ENCODE measurements at regions not wholly inside any gene's neighbourhood (a gene's known extent, or its start where the extent isn't known, plus 50 kb on each side); places are given as distances from the start of the nearest gene placed in this dataset.

- intact Hi-C loops (cut with DNase I): no loop called here
- H3K4me3 ChIP-seq: no peak overlapping the region
- no peak overlapping the region for H3K27ac ChIP-seq
- H3K27me3 ChIP-seq: no peaks in the 10 kb centered on the region
- H3K9me3 ChIP-seq: no peaks in the 10 kb centered on the region
- no peaks in the 10 kb centered on the region for H3K4me1 ChIP-seq (ENCODE audit: insufficient read depth)
- WGBS, 3 donors: 41 to 55% (median 46%) methylated on average over 5 of the region's 5 CpGs
- DNase-seq: no peak
- no peak for TF ChIP-seq CTCF (IDR thresholded peaks at IDR 0.05)
- TF ChIP-seq POLR2A (IDR thresholded peaks at IDR 0.05): no peak
- TF ChIP-seq EP300 (IDR thresholded peaks at IDR 0.05): no peak
- no peaks in the 10 kb centered on the region for H3K36me3 ChIP-seq
Observed at GRCh38 chr7:22596763-22597400, 96.9 kb upstream of the STEAP1B start.

GRCh38 chr7:22594020-22594419, 94.0 kb upstream of the STEAP1B start:
- intact Hi-C loops (cut with DNase I): no loop called here
- no peak for DNase-seq
- WGBS, 3 donors: 95 to 96% (median 95%) methylated on average over 2 of the region's 2 CpGs

GRCh38 chr7:22591271-22591670, 91.3 kb upstream of the STEAP1B start:
- TF ChIP-seq EP300 (IDR thresholded peaks at IDR 0.05) (no peak), CTCF (IDR thresholded peaks at IDR 0.05) (no peak), POLR2A (IDR thresholded peaks at IDR 0.05) (no peak)
- H3K27ac ChIP-seq: no peak overlapping the region
- H3K4me3 ChIP-seq: no peak overlapping the region
- H3K4me1 ChIP-seq (ENCODE audit: insufficient read depth): no peaks in the 10 kb centered on the region
- no peaks in the 10 kb centered on the region for H3K36me3 ChIP-seq
- no peak for DNase-seq
- WGBS, 3 donors: 94% methylated on average over 2 of the region's 2 CpGs
- no peaks in the 10 kb centered on the region for H3K27me3 ChIP-seq
- no peaks in the 10 kb centered on the region for H3K9me3 ChIP-seq
- intact Hi-C loops (cut with DNase I): no loop called here

More at GRCh38 chr7:22594020-22594419, 94.0 kb upstream of the STEAP1B start:
- Histone ChIP-seq H3K9me3 (no peaks in the 10 kb centered on the region), H3K4me1 (ENCODE audit: insufficient read depth) (no peaks in the 10 kb centered on the region), H3K36me3 (no peaks in the 10 kb centered on the region), H3K27ac (no peak overlapping the region), H3K27me3 (no peaks in the 10 kb centered on the region), H3K4me3 (no peak overlapping the region)
- TF ChIP-seq CTCF (IDR thresholded peaks at IDR 0.05): no peak
- no peak for TF ChIP-seq EP300 (IDR thresholded peaks at IDR 0.05)
- no peak for TF ChIP-seq POLR2A (IDR thresholded peaks at IDR 0.05)

- Histone ChIP-seq H3K27ac (no peak overlapping the region), H3K9me3 (no peaks in the 10 kb centered on the region), H3K4me1 (ENCODE audit: insufficient read depth) (no peaks in the 10 kb centered on the region), H3K36me3 (no peaks in the 10 kb centered on the region), H3K4me3 (no peak overlapping the region), H3K27me3 (no peaks in the 10 kb centered on the region)
- 10 to 18% (median 13%) methylated on average over 10 of the region's 10 CpGs for WGBS, 3 donors
- TF ChIP-seq POLR2A (IDR thresholded peaks at IDR 0.05) (no peak), CTCF (IDR thresholded peaks at IDR 0.05) (no peak), EP300 (IDR thresholded peaks at IDR 0.05) (no peak)
- DNase-seq: peak in 4 of 5 donors; percentile 21 to 47 (median 32)
- intact Hi-C loops (cut with DNase I): no loop called here
Observed at GRCh38 chr7:22589641-22590201, 89.7 kb upstream of the STEAP1B start.

Data from ovary (tissue), 7 donors.